Limb (tissue), 2 donors: ENCODE measurements at regions not wholly inside any gene's neighbourhood (a gene's known extent, or its start where the extent isn't known, plus 50 kb on each side); places are given as distances from the start of the nearest gene placed in this dataset.

Experiments
- DNase-seq, 2 donors: peaks; one replicate each; pipeline ENCODE4 v3.0.0-alpha.2; 2016; ENCODE audit errors: extremely low spot score in 2 of 2

DNA sequence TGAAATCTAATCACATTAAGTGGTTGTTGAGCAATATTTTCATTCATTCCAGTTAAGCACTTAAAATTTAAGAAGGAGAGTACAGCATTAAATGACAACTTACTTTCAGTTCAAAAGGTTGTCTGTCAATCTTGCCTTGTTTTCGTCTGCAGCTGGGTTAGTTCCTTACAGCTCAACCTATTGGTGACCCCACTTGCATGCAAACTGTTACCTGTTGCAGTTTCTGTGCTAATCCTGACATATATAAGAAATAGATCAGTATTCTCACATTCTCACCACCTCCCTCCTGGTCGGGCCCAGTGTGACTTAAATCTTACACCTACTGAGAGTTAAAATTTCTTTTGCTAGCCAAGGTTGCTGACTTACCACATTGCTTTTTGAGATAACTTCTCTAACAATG is 191.8 kb upstream of the SMC2 start:
- DNase-seq, result no peak

- no peak for DNase-seq
Measured at GRCh38 chr9:103904242-103904641, 189.9 kb upstream of the SMC2 start.

DNA sequence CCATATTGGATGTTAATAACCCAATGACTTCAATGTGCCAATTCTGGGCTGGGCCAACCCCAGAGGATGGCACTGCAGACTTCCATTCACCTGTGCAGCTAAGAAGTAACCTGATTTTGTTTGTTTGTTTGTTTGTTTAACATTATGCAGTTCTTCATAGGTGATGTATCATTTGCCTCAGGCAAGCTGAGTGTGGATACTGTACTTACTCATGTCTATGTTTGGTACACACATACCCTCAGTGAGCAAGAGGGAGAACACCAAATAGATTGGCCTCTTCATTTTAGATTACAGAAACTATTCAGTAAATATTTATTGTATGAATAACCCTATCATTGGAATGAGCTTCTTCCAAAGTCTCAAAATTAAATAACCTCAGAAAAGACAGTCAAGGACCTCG is 180.2 kb upstream of the SMC2 start:
- DNase-seq, result no peak

- DNase-seq, result no peak
Measured at GRCh38 chr9:103919605-103920209, 174.4 kb upstream of the SMC2 start.

- DNase-seq, result no peak
Measured at GRCh38 chr9:103928442-103928841, 165.7 kb upstream of the SMC2 start.

- DNase-seq, result no peak
Measured at GRCh38 chr9:103941104-103941503, 153.0 kb upstream of the SMC2 start.

DNA sequence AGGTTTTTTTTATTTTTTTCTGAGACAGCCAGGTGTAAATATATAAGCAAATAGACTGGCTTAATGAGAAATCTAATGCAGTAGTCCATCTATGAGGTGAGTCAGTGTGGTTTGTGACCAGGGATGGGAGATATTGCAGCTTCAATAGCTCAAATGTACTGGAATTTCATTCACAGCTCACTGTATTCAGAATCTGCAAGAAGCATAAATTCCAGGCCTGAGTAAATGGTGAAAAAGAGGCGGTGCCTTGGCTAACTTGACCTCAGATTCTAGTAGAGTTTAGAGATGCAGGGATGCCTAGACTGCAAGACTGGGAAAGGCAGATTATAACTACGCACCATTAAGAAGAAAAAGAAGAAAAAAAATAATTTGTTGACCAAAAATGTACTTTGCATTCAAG is 151.9 kb upstream of the SMC2 start:
- DNase-seq, result no peak

- DNase-seq, result no peak
Measured at GRCh38 chr9:103942651-103943050, 151.5 kb upstream of the SMC2 start.

GRCh38 chr9:103949096-103949495 is 145.0 kb upstream of the SMC2 start:
- DNase-seq, result no peak

DNA sequence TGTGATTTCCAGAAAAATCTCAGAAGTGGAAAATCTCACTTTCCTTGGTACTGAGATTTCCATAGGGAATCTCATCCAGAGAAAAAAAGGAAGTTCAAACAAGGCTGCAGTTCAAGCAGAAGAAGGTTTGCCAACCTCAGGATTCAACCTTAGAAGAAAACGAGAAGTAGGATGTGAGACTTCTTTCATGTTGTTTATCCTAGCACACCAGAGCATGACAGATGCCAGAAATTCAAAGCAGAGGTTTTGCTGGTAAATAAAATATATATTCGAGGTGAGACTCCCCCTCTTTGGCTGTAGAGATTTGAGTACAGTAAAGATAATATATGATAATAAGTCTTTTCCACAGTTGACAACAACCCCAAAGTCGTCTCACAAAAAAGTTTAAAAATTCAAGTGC is 116.9 kb upstream of the SMC2 start:
- no peak for DNase-seq

DNA sequence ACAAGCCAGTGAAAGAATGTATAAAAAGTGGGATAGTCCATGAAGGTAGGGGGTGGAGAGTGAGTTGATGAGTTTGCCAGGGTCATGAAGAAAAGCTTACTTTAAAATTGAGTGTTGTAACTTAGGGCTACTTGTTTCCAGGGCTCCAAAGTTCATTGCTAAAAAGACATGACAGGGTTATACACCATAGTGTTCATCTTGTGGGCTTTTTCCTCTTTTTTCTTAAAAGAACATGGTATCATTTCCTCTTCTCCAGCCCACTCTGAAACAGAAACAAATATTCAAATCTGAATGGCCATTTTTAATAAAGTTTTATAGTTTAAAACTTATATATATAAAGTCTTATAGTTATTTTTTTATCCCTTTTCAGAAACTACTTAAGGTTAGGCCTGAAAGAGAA is 115.7 kb upstream of the SMC2 start:
- DNase-seq, result no peak

DNA sequence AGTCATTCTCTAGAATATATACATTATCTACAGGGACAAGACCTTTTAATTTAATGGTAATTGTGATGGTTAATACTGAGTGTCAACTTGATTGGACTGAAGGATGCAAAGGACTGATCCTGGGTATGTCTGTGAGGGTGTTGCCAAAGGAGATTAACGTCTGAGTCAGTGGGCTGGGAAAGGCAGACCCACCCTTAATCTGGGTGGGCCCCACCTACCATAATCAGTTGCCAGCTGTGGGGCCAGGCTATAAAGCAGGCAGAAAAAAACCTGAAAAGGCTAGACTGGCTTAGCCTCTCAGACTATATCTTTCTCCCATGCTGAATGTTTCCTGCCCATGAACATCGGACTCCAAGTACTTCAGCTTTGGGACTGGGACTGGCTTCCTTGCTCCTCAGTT is 112.2 kb upstream of the SMC2 start:
- DNase-seq, result no peak

- no peak for DNase-seq
Measured at GRCh38 chr9:103985077-103985476, 109.0 kb upstream of the SMC2 start.

DNA sequence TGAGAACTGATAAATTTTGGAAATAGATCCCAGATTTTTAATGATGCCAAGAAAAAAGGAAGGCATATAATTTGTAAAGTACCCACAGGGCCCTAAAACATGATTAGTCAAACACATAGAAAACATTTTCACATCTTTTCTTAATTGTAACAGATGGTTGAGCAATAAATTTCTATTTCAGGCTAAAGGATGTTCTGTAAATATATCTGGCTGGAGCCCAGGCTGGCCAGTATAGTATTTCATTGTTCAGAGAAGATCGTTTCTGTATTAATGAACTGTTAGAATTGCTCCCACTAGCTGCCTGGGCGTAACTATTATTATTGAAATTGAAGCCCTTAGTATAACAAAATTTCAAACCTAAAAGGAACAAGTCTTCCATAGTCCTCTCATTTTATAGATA is 105.3 kb upstream of the SMC2 start:
- no peak for DNase-seq

- no peak for DNase-seq
Measured at GRCh38 chr9:103990311-103990710, 103.8 kb upstream of the SMC2 start.

- DNase-seq, result no peak
Measured at GRCh38 chr9:103991001-103991400, 103.1 kb upstream of the SMC2 start.

DNA sequence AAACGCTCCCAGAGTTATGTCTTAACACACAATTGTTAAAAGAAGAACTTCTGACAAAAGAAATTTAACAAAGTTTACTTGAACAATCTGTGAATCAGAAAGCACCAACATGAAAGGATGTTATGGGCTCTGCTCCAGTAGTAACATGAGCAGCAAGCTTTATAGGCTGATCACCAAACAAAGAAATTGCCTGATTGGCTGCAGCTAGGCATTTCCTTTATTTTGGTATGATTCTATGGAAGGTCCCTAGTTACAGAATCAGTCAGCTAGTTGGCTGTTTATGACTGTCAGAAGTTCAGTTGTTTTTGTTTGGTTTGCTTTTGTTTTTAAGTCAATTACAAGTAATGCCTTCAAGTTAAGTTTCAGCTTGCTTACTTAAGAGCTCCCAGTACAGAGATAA is 102.4 kb upstream of the SMC2 start:
- DNase-seq, result no peak

GRCh38 chr9:103992938-103993579 is 101.0 kb upstream of the SMC2 start:
- no peak for DNase-seq

DNA sequence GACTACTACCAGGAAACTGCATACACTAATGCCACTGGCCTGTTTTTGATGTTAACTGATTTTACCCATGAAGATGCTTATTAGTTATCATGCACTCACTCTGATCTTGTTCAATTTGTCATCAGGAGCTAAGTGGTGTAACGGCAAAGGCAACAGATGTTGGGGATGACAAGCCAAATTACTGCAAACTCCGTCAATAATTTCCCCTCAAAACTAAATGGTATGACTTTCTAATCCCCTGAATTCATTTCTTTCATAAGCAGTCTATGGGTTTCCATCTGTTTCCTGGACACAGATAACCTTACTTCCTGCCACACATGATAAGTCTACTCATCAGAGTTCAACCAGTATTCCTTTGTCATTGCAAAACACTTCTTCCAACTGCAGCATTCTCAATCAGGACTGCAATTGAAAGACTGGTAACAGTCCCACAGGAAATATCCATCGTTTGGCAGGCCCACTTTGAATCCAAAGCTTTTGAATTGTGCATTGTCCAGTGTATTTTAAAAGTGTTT is 96.2 kb upstream of the SMC2 start:
- DNase-seq, result no peak

GRCh38 chr9:103999375-104000062 is 94.6 kb upstream of the SMC2 start:
- no peak for DNase-seq

DNA sequence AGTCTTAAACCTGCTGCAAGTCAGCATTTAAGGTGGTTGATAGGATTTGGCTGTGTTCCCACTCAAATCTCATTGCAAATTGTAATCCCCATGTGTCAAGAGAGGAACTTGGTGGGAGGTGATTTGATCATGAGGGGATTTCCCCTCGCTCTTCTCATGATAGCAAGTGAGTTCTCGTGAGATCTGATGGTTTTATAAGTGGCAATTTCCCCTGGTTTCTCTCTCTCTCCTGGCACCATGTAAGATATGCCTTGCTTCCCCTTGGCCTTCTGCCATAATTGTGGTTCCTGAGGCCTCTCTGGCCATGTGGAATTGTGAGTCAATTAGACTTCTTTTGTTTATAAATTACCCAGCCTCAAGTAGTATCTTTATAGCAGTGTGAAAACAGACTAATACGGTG is 84.3 kb upstream of the SMC2 start:
- DNase-seq, result no peak

DNA sequence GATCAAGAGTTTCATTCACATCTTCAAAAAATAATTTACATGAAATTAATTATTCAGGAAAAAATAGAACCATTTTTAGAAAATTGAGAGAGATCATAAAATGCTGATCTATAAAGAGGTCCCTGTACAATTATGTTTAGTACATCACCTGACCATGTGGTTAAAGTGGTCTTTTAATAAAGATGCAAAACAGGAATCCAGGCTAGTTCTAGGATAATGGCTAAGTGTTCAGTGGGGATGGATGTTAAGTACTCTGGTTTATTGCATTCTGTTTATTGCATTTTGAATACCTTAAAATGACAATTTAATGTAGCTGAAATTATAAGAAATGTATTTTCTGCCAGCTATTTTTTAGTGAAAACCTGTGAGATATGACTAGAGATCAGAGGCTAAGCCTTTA is 72.0 kb upstream of the SMC2 start:
- DNase-seq, result no peak

GRCh38 chr9:104025104-104025503 is 69.0 kb upstream of the SMC2 start:
- no peak for DNase-seq
